GM23338 (cell line): ENCODE measurements at regions not wholly inside any gene's neighbourhood (a gene's known extent, or its start where the extent isn't known, plus 50 kb on each side); places are given as distances from the start of the nearest gene placed in this dataset.

Experiments
- CREB1 ChIP-seq: fragments of 250-450 bp; sonication (Bioruptor Pico); IDR thresholded peaks from 2 replicates; pipeline ENCODE4 v1.5.0; 2020; ENCODE audit warnings: low read depth, mild to moderate bottlenecking, moderate library complexity
- ETS1 ChIP-seq: IDR thresholded peaks from 2 replicates; pipeline ENCODE4 v1.6.1; 2016; ENCODE audit warnings: antibody characterized with exemption
- EZH2 ChIP-seq: fragments of 200-600 bp; sonication (generic); IDR thresholded peaks from one replicate; pipeline ENCODE4 v1.8.0; 2017; ENCODE audit warnings: antibody characterized with exemption, mild to moderate bottlenecking, low read depth; ENCODE audit not compliant: unreplicated experiment
- EZH2phosphoT487 ChIP-seq: fragments of 200-600 bp; sonication (generic); IDR thresholded peaks from one replicate; pipeline ENCODE4 v1.8.1; 2018; ENCODE audit warnings: antibody characterized with exemption; ENCODE audit not compliant: unreplicated experiment
- JUNB ChIP-seq: IDR thresholded peaks from one replicate; pipeline ENCODE4 v1.6.1; 2016; ENCODE audit warnings: antibody characterized with exemption; ENCODE audit not compliant: unreplicated experiment
- NANOG ChIP-seq: IDR thresholded peaks from 2 replicates; pipeline ENCODE4 v1.6.1; 2016; ENCODE audit warnings: antibody characterized with exemption, borderline replicate concordance
- POLR2AphosphoS5 ChIP-seq: IDR thresholded peaks from 2 replicates; pipeline ENCODE4 v1.6.1; 2016; ENCODE audit warnings: antibody characterized with exemption, low read depth
- STAT1 ChIP-seq: IDR thresholded peaks from one replicate; pipeline ENCODE4 v1.6.1; 2016; ENCODE audit warnings: antibody characterized with exemption; ENCODE audit not compliant: unreplicated experiment
- ZNF331 ChIP-seq: fragments of 250-450 bp; sonication (Bioruptor Pico); IDR thresholded peaks from 2 replicates; pipeline ENCODE4 v1.5.0; 2020; ENCODE audit warnings: low read depth, mild to moderate bottlenecking, moderate library complexity
- TF ChIP-seq, protein P1 (sequence below), 2 experiments: fragments of 200-600 bp in 1 of 2; sonication (generic) in 1 of 2; conservative IDR thresholded peaks; 2 replicates each; pipeline versions ENCODE4 v1.5.1 to v1.6.1; 2016 to 2017; ENCODE audit warnings: antibody characterized with exemption in 2 of 2, low read depth in 2 of 2, mild to moderate bottlenecking in 2 of 2, moderate library complexity in 1 of 2
- TF ChIP-seq, protein P2 (sequence below): IDR thresholded peaks from one replicate; pipeline ENCODE4 v1.6.1; 2018; ENCODE audit warnings: antibody characterized with exemption; ENCODE audit not compliant: unreplicated experiment

DNA sequence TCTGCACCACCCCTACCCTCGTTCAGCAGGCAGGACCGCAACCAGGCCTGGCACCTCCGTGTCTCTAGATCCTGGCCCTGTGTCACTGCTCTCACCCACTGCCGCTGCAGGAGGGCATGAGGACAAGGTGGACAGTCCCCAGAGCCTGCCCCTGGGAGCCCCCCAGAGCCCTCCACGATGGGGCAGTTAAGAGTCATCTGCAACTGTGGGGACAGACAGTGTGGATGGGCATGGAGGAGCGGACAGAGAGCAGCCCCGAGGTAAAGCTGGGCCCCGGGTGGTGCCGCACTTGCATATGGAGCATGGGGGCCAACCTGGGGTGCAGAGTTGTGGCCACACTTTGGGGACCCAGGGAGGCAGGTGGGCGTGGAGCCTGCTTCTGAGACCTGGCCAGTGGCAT is 905.1 kb upstream of the USP15 start:
- TF ChIP-seq, protein P1, sequence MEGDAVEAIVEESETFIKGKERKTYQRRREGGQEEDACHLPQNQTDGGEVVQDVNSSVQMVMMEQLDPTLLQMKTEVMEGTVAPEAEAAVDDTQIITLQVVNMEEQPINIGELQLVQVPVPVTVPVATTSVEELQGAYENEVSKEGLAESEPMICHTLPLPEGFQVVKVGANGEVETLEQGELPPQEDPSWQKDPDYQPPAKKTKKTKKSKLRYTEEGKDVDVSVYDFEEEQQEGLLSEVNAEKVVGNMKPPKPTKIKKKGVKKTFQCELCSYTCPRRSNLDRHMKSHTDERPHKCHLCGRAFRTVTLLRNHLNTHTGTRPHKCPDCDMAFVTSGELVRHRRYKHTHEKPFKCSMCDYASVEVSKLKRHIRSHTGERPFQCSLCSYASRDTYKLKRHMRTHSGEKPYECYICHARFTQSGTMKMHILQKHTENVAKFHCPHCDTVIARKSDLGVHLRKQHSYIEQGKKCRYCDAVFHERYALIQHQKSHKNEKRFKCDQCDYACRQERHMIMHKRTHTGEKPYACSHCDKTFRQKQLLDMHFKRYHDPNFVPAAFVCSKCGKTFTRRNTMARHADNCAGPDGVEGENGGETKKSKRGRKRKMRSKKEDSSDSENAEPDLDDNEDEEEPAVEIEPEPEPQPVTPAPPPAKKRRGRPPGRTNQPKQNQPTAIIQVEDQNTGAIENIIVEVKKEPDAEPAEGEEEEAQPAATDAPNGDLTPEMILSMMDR (conservative IDR thresholded peaks at IDR 0.05; ENCODE audit: low read depth in 2 of 2), result no peak
- TF ChIP-seq EZH2, result no peak
- no peak for TF ChIP-seq JUNB
- TF ChIP-seq EZH2phosphoT487, result no peak
- TF ChIP-seq, protein P2, sequence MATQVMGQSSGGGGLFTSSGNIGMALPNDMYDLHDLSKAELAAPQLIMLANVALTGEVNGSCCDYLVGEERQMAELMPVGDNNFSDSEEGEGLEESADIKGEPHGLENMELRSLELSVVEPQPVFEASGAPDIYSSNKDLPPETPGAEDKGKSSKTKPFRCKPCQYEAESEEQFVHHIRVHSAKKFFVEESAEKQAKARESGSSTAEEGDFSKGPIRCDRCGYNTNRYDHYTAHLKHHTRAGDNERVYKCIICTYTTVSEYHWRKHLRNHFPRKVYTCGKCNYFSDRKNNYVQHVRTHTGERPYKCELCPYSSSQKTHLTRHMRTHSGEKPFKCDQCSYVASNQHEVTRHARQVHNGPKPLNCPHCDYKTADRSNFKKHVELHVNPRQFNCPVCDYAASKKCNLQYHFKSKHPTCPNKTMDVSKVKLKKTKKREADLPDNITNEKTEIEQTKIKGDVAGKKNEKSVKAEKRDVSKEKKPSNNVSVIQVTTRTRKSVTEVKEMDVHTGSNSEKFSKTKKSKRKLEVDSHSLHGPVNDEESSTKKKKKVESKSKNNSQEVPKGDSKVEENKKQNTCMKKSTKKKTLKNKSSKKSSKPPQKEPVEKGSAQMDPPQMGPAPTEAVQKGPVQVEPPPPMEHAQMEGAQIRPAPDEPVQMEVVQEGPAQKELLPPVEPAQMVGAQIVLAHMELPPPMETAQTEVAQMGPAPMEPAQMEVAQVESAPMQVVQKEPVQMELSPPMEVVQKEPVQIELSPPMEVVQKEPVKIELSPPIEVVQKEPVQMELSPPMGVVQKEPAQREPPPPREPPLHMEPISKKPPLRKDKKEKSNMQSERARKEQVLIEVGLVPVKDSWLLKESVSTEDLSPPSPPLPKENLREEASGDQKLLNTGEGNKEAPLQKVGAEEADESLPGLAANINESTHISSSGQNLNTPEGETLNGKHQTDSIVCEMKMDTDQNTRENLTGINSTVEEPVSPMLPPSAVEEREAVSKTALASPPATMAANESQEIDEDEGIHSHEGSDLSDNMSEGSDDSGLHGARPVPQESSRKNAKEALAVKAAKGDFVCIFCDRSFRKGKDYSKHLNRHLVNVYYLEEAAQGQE, result no peak
- TF ChIP-seq NANOG, result no peak
- TF ChIP-seq CREB1 (CRISPR knock-in tag), result no peak
- no peak for TF ChIP-seq POLR2AphosphoS5
- TF ChIP-seq ZNF331 (CRISPR knock-in tag), result no peak
- no peak for TF ChIP-seq STAT1
- no peak for TF ChIP-seq ETS1
